Immature natural killer cell (primary cell): ENCODE measurements at regions not wholly inside any gene's neighbourhood (a gene's known extent, or its start where the extent isn't known, plus 50 kb on each side); places are given as distances from the start of the nearest gene placed in this dataset.

Source experiments
- DNase-seq, 3 donors: peaks; one replicate each; pipeline ENCODE4 v3.0.0; 2022; ENCODE audit warnings: mixed read lengths in 1 of 3
- H3K27ac Mint-ChIP-seq, 6 donors: one replicate each; pipeline ENCODE4 v1.8.0; 2020; ENCODE audit warnings: mixed read lengths in 6 of 6, mild to moderate bottlenecking in 5 of 6, inconsistent platforms in 4 of 6, moderate library complexity in 3 of 6
- H3K27me3 Mint-ChIP-seq, 3 donors: one replicate each; pipeline ENCODE4 v1.8.0; 2020 to 2021; ENCODE audit warnings: low read depth in 3 of 3, mild to moderate bottlenecking in 3 of 3, mixed read lengths in 3 of 3, moderate library complexity in 3 of 3, inconsistent platforms in 1 of 3
- H3K36me3 Mint-ChIP-seq, 3 donors: one replicate each; pipeline ENCODE4 v1.8.0; 2020; ENCODE audit warnings: mixed read lengths in 3 of 3, inconsistent platforms in 2 of 3, mild to moderate bottlenecking in 2 of 3
- H3K4me1 Mint-ChIP-seq, 2 donors: one replicate each; pipeline ENCODE4 v1.8.0; 2020; ENCODE audit warnings: inconsistent platforms in 2 of 2, mild to moderate bottlenecking in 2 of 2, mixed read lengths in 2 of 2, moderate library complexity in 1 of 2
- H3K4me3 Mint-ChIP-seq, 5 donors: one replicate each; pipeline ENCODE4 v1.8.0; 2020; ENCODE audit warnings: mild to moderate bottlenecking in 5 of 5, mixed read lengths in 5 of 5, inconsistent platforms in 3 of 5, moderate library complexity in 3 of 5
- H3K9me3 Mint-ChIP-seq, 6 donors: one replicate each; pipeline ENCODE4 v1.8.0; 2020; ENCODE audit warnings: mild to moderate bottlenecking in 6 of 6, mixed read lengths in 6 of 6, inconsistent platforms in 4 of 6, moderate library complexity in 3 of 6

DNA sequence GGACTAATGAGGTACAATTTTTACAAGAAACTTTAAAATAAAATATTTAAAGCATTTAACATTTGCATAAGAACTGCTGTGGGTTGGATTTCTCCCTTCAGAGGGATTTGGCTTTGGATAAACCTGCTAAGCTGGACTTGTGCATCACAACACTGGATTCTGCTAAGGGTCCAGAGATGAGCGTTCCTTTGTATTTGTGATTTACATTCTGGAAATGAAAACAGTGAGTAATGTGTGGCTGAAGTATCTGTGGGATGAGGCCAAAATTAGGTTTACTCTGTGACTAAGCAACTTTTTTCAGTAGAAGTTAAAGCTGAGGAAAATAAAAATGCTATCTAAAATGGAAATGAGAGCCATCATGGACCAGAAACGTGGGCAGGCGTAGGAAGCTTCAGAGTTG lies 494.3 kb downstream of the EPM2A start:
- DNase-seq, result no peak
- peaks cover 0 to 4% (median 0%) of the 10 kb centered on the region in 3 donors for H3K27me3 Mint-ChIP-seq
- no peaks in the 10 kb centered on the region for H3K36me3 Mint-ChIP-seq
- H3K4me1 Mint-ChIP-seq, result no peaks in the 10 kb centered on the region
- peaks cover 0 to 3% (median 0%) of the 10 kb centered on the region in 6 donors for H3K9me3 Mint-ChIP-seq
- no peak overlapping the region for H3K27ac Mint-ChIP-seq
- no peak overlapping the region for H3K4me3 Mint-ChIP-seq

DNA sequence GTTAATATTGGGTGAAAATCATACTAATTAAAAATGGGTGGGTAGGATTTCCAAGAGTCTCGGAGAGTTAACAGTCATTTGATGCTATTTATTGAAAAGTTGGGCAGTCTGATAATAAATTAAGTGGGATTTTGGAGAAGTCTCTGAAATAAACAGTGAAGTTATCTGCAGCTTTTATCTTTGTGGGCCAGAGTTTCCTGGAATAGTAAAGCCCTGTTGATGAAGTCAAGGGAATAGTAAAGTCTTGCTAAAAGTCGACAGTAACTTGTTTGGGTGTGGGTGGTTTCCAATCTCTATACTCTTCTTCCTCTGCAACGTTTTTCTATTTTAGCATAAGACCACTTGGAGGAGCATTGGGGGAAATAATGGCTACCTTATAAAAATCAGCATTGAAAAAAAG lies 493.6 kb downstream of the EPM2A start:
- Mint-ChIP-seq H3K27me3 (peaks cover 0 to 4% (median 0%) of the 10 kb centered on the region in 3 donors), H3K4me1 (no peaks in the 10 kb centered on the region), H3K9me3 (peaks cover 0 to 3% (median 0%) of the 10 kb centered on the region in 6 donors), H3K27ac (no peak overlapping the region), H3K4me3 (no peak overlapping the region), H3K36me3 (no peaks in the 10 kb centered on the region)
- DNase-seq, result no peak

DNA sequence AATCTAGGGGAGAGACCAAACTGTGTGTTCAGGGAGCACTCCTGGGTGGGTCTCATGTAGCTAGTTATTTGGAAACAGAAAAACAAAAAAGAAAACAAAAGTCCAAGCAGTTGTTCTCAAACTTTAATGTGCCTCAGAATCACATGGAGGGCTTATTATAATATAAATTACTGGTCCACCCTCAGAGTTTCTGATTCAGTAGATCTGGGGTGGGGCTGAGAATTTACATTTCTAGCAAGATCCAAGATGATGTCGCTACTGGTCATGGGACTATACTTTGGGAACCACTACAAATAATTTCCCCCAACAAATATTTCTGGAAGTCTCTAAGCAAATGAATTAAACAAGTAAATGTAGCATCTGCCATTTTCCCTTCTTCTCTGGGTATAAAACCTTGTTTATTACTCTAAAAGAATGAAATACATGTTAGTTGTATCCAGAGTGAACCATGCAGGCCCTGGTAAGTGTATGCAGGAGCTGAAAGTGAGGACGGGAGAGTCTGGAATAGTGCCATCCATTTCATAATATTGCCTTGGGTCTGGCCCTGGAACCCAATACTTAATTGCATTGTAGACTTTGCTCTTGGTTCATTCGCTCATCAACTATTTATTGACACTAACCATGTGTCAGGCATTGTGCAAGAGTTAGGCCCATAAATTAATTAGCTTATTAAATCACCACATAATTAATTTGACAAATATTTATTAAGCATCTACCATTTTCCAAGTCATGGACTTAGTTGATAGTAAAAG lies 490.8 kb downstream of the EPM2A start:
- Mint-ChIP-seq H3K4me1 (no peaks in the 10 kb centered on the region), H3K36me3 (no peaks in the 10 kb centered on the region), H3K27me3 (peaks cover 0 to 5% (median 0%) of the 10 kb centered on the region in 3 donors), H3K9me3 (peaks cover 0 to 4% (median 3%) of the 10 kb centered on the region in 6 donors), H3K27ac (no peak overlapping the region), H3K4me3 (no peak overlapping the region)
- no peak for DNase-seq

DNA sequence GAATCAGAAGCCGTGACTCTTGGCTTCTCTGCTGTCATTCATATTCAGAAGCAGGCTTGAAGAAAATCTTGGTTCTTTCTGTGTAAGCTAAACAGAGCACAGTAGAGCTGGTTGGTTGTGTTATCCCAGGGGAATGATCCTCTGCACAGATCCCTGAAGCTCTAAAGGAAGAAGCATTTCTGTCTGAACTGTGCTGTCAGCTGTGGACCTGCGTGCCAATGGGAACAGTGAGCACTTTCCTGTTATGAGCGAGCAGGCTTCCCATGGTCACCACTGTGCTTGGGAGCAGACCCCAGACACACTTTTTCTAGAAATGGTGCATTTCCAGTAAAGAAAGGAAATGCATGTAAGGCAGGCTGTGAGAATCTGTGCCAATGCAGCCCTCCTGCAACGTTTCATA lies 490.2 kb downstream of the EPM2A start:
- peaks cover 0 to 5% (median 0%) of the 10 kb centered on the region in 3 donors for H3K27me3 Mint-ChIP-seq
- no peaks in the 10 kb centered on the region for H3K4me1 Mint-ChIP-seq
- no peak overlapping the region for H3K4me3 Mint-ChIP-seq

DNA sequence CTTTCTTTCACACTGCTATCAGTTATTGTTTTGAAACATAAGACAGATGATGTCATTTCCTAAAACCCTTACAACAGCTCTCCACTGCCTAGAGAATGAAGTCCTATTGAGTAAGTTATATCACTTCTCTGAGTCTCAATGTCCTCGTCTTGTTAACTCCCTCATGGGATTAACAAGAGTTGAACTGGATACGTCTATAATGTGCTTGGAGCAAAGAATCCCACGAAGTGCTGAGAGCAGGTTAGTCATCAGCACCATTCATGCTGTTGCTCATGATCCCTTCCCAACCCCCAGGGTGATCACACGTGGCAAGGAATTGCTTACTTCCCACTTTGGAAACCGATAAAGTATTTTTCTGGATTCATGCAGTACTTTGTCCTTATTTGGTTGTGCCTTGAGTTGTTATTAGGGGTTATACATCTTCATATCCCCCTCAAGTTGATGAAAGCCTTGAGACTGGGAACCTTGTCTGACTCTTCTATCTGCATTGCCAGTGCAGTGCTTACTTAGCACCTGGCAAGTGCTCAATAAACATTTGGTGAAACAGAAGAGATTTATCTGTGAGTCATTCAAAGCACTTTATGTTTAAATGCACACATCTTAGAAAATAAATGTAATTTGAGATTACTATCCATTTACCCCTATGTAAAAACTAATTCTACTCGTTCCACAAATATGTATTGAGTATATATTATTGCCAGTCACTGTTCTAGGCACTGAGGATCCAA lies 487.5 kb downstream of the EPM2A start:
- DNase-seq, result no peak
- H3K9me3 Mint-ChIP-seq, result peaks cover 0 to 5% (median 2%) of the 10 kb centered on the region in 6 donors

More for the DNA sequence above, 490.2 kb downstream of the EPM2A start:
- DNase-seq, result no peak
- H3K36me3 Mint-ChIP-seq, result no peaks in the 10 kb centered on the region
- peaks cover 0 to 5% (median 3%) of the 10 kb centered on the region in 6 donors for H3K9me3 Mint-ChIP-seq
- no peak overlapping the region for H3K27ac Mint-ChIP-seq

DNA sequence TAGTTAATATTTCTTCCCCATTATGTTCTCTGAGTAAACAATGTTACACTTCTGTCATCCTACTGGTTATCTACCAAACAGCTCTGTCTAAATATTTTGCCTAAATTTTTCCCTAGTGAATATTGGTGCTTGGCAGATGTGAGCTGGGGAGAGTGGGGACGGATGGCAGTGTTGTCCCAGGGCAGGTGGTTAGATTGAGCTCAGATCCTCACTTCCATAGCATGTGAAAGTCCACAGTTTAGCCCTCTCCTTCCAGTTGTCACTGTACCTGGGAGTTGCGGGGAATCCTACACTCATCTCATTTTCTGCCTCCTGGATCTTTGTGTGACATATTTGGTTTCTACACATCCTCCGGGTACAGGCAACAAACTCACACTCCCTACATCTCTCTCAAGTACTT lies 484.9 kb downstream of the EPM2A start:
- Mint-ChIP-seq H3K4me1 (no peaks in the 10 kb centered on the region), H3K4me3 (no peak overlapping the region), H3K9me3 (peaks cover 0 to 5% (median 2%) of the 10 kb centered on the region in 6 donors), H3K27me3 (peaks cover 0 to 2% (median 0%) of the 10 kb centered on the region in 3 donors), H3K27ac (no peak overlapping the region), H3K36me3 (no peaks in the 10 kb centered on the region)
- no peak for DNase-seq

More for the DNA sequence above, 487.5 kb downstream of the EPM2A start:
- no peak overlapping the region for H3K4me3 Mint-ChIP-seq
- H3K4me1 Mint-ChIP-seq, result no peaks in the 10 kb centered on the region
- no peak overlapping the region for H3K27ac Mint-ChIP-seq
- H3K27me3 Mint-ChIP-seq, result peaks cover 0 to 5% (median 0%) of the 10 kb centered on the region in 3 donors
- H3K36me3 Mint-ChIP-seq, result no peaks in the 10 kb centered on the region

DNA sequence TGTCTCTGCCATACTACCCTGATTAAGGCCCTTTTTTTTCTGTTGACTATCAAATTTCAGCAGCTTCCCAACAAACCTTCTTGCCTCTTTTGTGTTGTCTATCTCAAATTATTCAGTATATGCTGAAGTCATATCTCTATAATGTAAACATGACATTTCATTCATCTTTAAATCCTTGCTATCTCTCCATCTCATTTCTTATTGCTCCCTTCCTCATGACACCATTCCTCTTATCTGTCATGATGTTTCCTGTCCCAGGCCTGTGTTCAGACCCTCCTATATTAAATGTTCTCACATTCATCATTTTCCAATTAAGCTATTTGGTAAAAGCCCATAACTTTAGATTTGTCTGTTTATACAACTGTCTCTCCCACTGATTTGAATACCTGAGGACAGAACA lies 482.6 kb downstream of the EPM2A start:
- Mint-ChIP-seq H3K36me3 (no peaks in the 10 kb centered on the region), H3K4me3 (no peak overlapping the region), H3K27ac (no peak overlapping the region), H3K4me1 (no peaks in the 10 kb centered on the region), H3K9me3 (peaks cover 0 to 7% (median 2%) of the 10 kb centered on the region in 6 donors), H3K27me3 (peaks cover 0 to 2% (median 0%) of the 10 kb centered on the region in 3 donors)
- no peak for DNase-seq

DNA sequence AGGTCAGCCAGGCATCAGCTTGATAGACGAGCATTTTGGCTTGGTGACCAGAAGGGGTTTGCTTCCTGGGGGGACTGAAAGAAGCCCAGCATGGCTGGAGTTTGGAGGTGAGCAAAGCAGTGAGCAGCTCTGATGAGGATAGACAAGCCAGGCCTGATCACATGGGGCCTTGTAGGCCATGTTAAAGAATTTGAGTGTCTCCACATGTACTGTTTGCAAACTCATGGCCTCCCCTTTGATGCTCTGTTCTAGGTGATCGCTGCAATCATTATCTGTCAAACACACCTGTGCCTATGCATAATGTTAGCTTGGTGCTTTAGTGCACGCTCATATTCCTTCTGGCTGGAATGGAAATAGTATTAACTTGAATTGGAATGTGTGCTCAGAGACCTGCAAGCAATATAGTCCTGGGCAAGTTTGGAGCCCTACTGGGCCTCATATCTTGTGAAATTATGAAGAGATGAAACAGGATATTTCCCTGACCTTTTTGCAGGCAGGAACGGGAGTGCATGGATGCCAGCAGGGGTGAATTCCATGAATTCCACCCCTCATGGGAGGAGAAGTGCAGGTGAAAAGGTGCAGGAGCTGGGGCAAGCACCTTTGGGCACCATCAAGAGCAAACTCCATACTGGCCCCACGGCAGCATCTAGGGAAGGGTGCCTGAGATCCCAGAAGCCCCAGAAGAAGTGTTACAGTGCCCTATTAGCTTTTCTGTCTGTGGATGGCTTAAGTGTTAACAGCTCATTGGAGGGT lies 480.5 kb downstream of the EPM2A start:
- DNase-seq, result no peak
- no peaks in the 10 kb centered on the region for H3K36me3 Mint-ChIP-seq
- no peaks in the 10 kb centered on the region for H3K27me3 Mint-ChIP-seq
- H3K4me3 Mint-ChIP-seq, result no peak overlapping the region
- peaks cover 0 to 3% (median under 1%) of the 10 kb centered on the region in 6 donors for H3K9me3 Mint-ChIP-seq
- no peak overlapping the region for H3K27ac Mint-ChIP-seq
- H3K4me1 Mint-ChIP-seq, result no peaks in the 10 kb centered on the region

DNA sequence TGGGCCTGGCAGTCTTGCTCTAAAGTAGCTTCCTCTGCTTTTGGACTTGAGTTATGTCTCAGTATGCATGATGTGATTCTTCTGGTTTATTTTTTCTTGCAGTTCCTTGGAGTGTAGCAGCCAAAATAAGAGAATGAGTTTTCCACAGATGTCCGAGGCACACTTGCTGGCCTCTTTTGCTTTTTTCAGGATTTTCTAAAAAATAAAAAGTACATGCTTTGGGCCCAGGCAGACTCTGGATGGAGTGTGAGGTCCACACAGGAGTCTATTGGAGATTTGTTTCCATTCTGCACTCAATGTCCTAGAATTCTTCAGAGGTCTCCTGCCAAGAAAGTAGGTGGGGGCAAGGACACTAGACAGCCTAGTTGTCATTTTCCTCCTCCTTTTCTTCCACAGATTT lies 477.6 kb downstream of the EPM2A start:
- H3K27me3 Mint-ChIP-seq, result no peaks in the 10 kb centered on the region
- H3K36me3 Mint-ChIP-seq, result no peaks in the 10 kb centered on the region
- peaks cover 0 to 3% (median under 1%) of the 10 kb centered on the region in 6 donors for H3K9me3 Mint-ChIP-seq
- H3K4me3 Mint-ChIP-seq, result no peak overlapping the region
- no peak overlapping the region for H3K27ac Mint-ChIP-seq
- H3K4me1 Mint-ChIP-seq, result no peaks in the 10 kb centered on the region
- no peak for DNase-seq

DNA sequence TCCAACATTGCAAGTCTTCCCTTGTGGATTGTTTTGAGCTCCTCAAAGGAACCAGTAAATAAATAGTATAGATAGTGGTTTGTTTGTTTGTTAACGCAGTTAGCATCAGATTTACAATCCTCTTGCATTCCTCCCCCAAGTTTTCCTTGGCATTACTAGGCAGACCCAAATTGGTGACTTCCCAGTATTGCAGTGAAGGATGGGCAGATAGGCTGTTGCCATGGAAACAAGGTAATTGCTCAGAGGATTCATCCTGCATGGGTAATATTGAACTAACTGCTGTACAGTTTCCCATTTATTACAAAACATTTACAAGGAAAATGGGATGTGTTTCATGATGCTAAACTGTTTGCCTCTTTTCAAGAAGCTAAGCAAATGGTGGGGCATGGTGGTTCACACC lies 477.2 kb downstream of the EPM2A start:
- peaks cover 0 to 3% (median under 1%) of the 10 kb centered on the region in 6 donors for H3K9me3 Mint-ChIP-seq
- DNase-seq, result no peak
- H3K4me1 Mint-ChIP-seq, result no peaks in the 10 kb centered on the region
- no peaks in the 10 kb centered on the region for H3K36me3 Mint-ChIP-seq
- no peak overlapping the region for H3K4me3 Mint-ChIP-seq
- no peaks in the 10 kb centered on the region for H3K27me3 Mint-ChIP-seq
- no peak overlapping the region for H3K27ac Mint-ChIP-seq

DNA sequence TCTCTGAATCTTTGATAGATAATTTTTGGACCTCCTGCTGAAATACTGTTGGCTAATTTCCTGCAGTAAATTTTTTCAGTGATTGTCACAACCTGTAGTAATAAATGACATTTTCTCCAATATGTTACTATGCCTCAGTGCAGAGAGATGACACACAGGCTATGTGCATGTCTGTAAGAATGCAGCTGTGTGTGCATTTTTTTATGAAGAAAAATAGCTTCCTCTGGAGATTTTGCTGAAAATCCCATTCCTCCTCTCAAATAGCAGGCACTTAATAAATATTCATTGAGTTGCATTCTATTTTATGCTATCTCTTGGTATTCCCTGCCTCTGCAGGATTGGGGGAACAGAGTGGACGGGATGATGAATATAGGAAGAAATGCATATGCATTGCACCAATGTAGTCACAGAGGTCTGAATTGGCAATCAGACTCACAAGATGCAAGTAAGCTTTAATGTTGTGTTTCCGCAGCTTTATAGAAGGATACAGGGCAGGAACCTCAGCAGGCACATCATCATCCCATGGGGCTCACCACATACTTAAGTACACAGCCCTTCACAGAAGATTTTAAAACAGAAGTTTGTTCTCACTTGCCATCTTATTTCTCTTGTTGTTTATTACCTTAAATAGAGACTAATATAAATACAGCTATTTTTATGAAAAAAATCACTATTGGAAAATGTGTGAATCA lies 474.7 kb downstream of the EPM2A start:
- DNase-seq, result no peak
- Mint-ChIP-seq H3K9me3 (peaks cover 0 to 3% (median under 1%) of the 10 kb centered on the region in 6 donors), H3K4me3 (no peak overlapping the region), H3K27me3 (no peaks in the 10 kb centered on the region), H3K27ac (no peak overlapping the region), H3K4me1 (no peaks in the 10 kb centered on the region), H3K36me3 (no peaks in the 10 kb centered on the region)

DNA sequence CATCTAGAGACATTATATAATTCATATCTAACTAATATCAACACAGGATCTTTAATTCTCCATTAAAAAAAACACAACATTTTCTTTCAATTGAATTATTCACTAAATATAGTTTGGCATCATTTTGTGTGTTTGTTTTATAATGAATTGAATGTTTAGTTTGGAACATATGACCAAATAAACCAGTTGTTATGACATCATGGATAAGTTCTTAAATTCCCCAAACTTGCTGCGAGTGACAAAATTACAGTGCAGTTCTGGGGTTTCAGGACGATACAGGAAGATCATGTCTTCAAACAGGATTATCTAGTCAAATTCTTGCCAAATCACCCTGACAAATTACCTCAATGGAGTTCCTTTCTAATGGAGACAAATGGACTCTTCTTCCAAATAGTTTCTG lies 473.6 kb downstream of the EPM2A start:
- no peak overlapping the region for H3K4me3 Mint-ChIP-seq
- H3K27me3 Mint-ChIP-seq, result no peaks in the 10 kb centered on the region
- DNase-seq, result no peak
- no peaks in the 10 kb centered on the region for H3K4me1 Mint-ChIP-seq
- no peaks in the 10 kb centered on the region for H3K36me3 Mint-ChIP-seq
- H3K27ac Mint-ChIP-seq, result no peak overlapping the region
- peaks cover 0 to 3% (median under 1%) of the 10 kb centered on the region in 6 donors for H3K9me3 Mint-ChIP-seq

DNA sequence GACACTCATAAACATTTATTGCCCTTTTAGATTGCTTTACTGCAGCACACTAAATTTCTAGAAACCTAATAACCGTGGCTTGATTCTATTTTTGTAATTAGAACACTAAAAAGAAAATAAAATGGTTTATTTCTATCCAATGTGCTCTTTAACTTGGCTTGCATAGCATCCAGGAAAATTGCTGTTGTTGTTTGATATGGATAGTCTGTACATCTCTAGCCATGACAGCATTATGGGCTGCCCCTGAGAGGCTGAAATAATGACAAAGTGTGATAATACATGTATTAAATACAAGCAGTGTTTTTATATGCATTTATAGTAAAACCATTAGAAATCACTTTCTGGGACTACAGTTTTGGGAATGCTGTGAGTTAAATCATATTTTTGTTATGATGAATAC lies 472.5 kb downstream of the EPM2A start:
- H3K27ac Mint-ChIP-seq, result no peak overlapping the region
- H3K9me3 Mint-ChIP-seq, result peaks cover 0 to 3% (median 0%) of the 10 kb centered on the region in 6 donors
- no peaks in the 10 kb centered on the region for H3K4me1 Mint-ChIP-seq
- H3K36me3 Mint-ChIP-seq, result no peaks in the 10 kb centered on the region
- H3K27me3 Mint-ChIP-seq, result peaks cover 0 to 4% (median 0%) of the 10 kb centered on the region in 3 donors
- no peak overlapping the region for H3K4me3 Mint-ChIP-seq
- DNase-seq, result no peak
